GM19455 (cell line): ENCODE measurements at regions not wholly inside any gene's neighbourhood (a gene's known extent, or its start where the extent isn't known, plus 50 kb on each side); places are given as distances from the start of the nearest gene placed in this dataset.
"Not testable (repeated sequence)": the region's sequence is repeated elsewhere in the genome, so short reads cannot be mapped to it uniquely, and the experiment has no call there.

Source experiments
- ATAC-seq: cut with Tn5 transposase; IDR thresholded peaks from one replicate; pipeline ENCODE4 v1.9.1; 2021; ENCODE audit not compliant: unreplicated experiment

GRCh38 chr3:137582484-137582883 is 181.6 kb upstream of the SOX14 start:
- no peak for ATAC-seq

GRCh38 chr3:137583256-137583655 is 180.9 kb upstream of the SOX14 start:
- ATAC-seq: no peak

GRCh38 chr3:137588871-137589270 is 175.2 kb upstream of the SOX14 start:
- no peak for ATAC-seq

- not testable (repeated sequence) for ATAC-seq
Measured at GRCh38 chr3:137595415-137595814, 168.7 kb upstream of the SOX14 start.

DNA sequence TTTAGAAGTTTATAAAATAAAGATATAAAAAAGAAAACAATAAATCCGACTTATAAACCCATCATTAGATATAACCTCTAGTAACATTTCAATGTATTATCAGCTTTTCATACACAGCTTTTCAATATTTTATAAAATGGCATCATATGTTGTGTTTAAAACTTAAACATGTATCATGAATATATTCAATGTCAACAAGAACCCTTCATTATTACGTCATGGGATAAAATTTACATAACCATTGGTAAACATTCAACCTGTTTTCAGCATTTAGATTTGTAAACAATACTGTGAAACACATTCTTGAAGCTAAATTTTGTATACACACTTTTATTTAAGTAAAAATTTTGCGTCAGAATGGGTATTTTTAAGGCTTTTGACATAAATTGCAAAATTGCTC is 153.4 kb upstream of the SOX14 start:
- no peak for ATAC-seq

- ATAC-seq: no peak
Measured at GRCh38 chr3:137612291-137612690, 151.8 kb upstream of the SOX14 start.

DNA sequence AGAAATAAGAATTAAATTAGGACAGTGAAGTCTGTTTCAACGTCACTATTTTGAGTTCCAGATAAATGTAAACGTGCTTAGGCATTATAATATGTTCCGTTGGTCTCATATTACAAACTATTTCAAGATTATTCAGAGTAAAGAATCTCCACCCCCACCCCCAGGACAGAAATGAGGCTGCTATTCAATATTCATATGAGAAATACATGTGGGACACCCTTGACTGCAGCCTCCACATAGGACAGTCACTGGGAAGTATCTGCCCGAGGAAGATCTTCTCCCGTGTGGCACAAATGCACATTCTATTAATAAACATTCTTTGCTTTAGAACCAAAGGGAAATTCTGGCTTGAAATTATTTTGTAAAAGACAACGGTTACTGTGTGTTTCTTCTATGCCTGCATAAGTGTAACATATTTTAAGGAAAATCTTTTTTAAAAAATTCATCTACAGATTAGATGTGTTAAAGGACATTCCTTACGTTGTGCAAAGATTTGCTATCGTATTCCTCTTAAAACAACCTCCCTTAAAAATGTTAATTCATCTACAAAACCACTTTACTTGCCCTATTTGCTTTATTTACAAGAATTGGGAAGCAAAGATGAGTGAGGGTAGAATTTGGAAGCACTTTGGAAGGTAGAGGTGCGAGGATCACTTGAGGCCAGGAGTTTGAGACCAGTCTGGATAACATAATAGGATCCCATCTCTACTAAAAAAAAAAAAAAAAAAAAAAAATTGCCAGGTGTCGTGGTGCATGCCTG is 148.3 kb upstream of the SOX14 start:
- ATAC-seq: no peak

- no peak for ATAC-seq
Measured at GRCh38 chr3:137641879-137642704, 122.0 kb upstream of the SOX14 start.

DNA sequence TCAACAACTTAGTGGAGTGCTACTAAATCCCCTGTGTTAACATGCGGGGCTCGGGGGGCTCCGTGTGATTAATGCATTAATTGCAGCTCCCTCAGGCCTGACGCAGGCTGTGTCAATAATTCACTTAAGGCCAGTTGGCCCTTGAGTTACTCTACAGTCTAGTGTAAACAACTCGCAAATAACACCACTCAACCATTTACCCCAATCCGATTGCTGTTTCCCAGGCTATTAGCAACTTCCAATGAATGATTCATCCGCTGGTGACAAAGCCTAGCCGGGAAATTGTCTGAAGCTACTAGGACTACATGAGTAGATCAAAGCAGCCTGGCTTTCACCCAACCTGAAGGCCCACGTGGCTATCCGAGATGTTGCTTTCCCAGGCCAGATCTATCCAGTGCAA is 121.3 kb upstream of the SOX14 start:
- no peak for ATAC-seq

DNA sequence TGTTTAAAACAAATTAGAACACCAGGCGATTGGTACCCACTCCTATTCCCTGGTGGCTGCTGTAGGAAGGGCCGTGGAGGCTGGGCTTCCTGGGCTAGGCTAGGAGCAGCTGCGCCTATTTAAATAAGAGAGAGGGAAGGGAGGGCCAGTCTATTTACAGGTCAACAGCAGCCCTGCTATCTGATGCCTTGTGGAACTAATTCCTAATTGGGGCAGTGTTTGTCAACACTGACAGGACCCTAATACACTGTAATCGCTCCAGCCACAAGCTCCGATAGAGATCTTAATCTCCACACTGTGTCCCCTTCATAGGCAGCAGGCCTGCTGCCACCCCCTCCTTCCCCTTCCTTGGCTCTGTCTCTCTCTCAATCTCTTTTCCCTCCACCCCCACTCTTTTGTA is 116.9 kb upstream of the SOX14 start:
- no peak for ATAC-seq

- ATAC-seq: no peak
Measured at GRCh38 chr3:137669519-137670060, 94.5 kb upstream of the SOX14 start.

- no peak for ATAC-seq
Measured at GRCh38 chr3:137687181-137687879, 76.8 kb upstream of the SOX14 start.

GRCh38 chr3:137692803-137693431 is 71.2 kb upstream of the SOX14 start:
- ATAC-seq: no peak

GRCh38 chr3:137693791-137694190 is 70.3 kb upstream of the SOX14 start:
- no peak for ATAC-seq

DNA sequence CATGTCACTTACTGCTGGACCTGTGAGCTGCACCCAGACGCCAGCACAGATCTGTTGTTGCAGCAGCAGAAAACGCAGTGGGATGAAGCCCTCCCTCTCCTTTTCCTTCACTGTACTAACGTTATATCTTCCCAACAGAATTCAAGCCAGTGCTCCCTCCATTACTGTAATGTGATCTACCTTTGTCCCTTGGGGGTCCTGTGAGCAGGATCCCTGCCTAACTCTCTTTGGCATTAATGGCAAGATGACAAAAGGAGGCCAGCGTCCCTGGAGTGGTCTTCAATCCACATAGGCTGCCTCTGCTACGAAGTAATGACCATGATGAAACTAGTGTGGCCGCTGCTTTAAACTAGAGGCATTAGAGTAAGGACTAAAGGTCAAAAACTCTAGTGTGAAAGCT is 69.3 kb upstream of the SOX14 start:
- ATAC-seq: no peak

GRCh38 chr3:137695351-137695750 is 68.8 kb upstream of the SOX14 start:
- no peak for ATAC-seq

- no peak for ATAC-seq
Measured at GRCh38 chr3:137709011-137709601, 55.0 kb upstream of the SOX14 start.

GRCh38 chr3:137713965-137714364 is 50.1 kb upstream of the SOX14 start:
- ATAC-seq: not testable (repeated sequence)
